IMR-90 (cell line): ENCODE measurements at regions not wholly inside any gene's neighbourhood (a gene's known extent, or its start where the extent isn't known, plus 50 kb on each side); places are given as distances from the start of the nearest gene placed in this dataset.

Source experiments
- ATAC-seq: fragments of 200-7000 bp; cut with Tn5 transposase; 2 replicates; pipeline ENCODE4 v1.9.1; 2020; ENCODE audit warnings: low read depth, mild to moderate bottlenecking, moderate library complexity
- BruUV-seq: library from RNA; stranded (reverse); fragments of 400-500 nt; replicated peaks from 2 replicates; lab custom pipeline; 2021; lab: Mats Ljungman, UMichigan
- CTCF ChIA-PET: fragments of 300-600 bp; formaldehyde crosslinking; extraction: SDS; loops from one replicate; lab custom pipeline; 2021; ENCODE audit warnings: antibody characterized with exemption; lab: Yijun Ruan, JAX
- POLR2A ChIA-PET: fragments of 300-600 bp; sonication (Branson Sonifier 250); formaldehyde crosslinking; loops from one replicate; lab custom pipeline; 2022; ENCODE audit warnings: antibody characterized with exemption; ENCODE audit not compliant: unreplicated experiment; lab: Charles Lee
- DNase-seq: peaks from one replicate; pipeline ENCODE4 v3.0.0; 2013
- H2AFZ ChIP-seq: replicated peaks from 2 replicates; pipeline ENCODE3; 2013; ENCODE audit warnings: low read length, mild to moderate bottlenecking; ENCODE audit not compliant: poor library complexity
- H2AK5ac ChIP-seq: 2 replicates; pipeline ENCODE4 v1.6.1; 2013; ENCODE audit warnings: low read depth, low read length, inconsistent platforms
- H2AK9ac ChIP-seq: replicated peaks from 2 replicates; pipeline ENCODE3; 2013; ENCODE audit warnings: mild to moderate bottlenecking, low read depth, low read length, moderate library complexity; ENCODE audit not compliant: poor library complexity
- H2BK120ac ChIP-seq: 2 replicates; pipeline ENCODE4 v1.6.1; 2013; ENCODE audit warnings: low read depth, low read length, inconsistent platforms
- H2BK15ac ChIP-seq: 3 replicates; pipeline ENCODE4 v1.6.1; 2013; ENCODE audit warnings: low read depth, low read length, inconsistent platforms
- H2BK20ac ChIP-seq: 2 replicates; pipeline ENCODE4 v1.6.1; 2013; ENCODE audit warnings: low read depth, mild to moderate bottlenecking, inconsistent platforms, low read length, moderate library complexity
- H2BK5ac ChIP-seq: 2 replicates; pipeline ENCODE4 v1.6.1; 2013; ENCODE audit warnings: mild to moderate bottlenecking, low read depth, low read length, inconsistent platforms; ENCODE audit not compliant: poor library complexity, severe bottlenecking
- H3K14ac ChIP-seq: replicated peaks from 2 replicates; pipeline ENCODE4 v1.6.1; 2013; ENCODE audit warnings: low read depth, low read length, inconsistent platforms
- H3K18ac ChIP-seq: 2 replicates; pipeline ENCODE4 v1.6.1; 2013; ENCODE audit warnings: low read depth, low read length, control low read depth
- H3K23ac ChIP-seq: 2 replicates; pipeline ENCODE4 v1.6.1; 2013; ENCODE audit warnings: low read depth, low read length, inconsistent platforms
- H3K27ac ChIP-seq: 2 replicates; pipeline ENCODE4 v1.5.1; 2013; ENCODE audit warnings: mild to moderate bottlenecking, control low read depth, low read length; ENCODE audit not compliant: insufficient read depth
- H3K27me3 ChIP-seq: 2 replicates; pipeline ENCODE4 v1.6.1; 2013; ENCODE audit warnings: low read length; ENCODE audit not compliant: control insufficient read depth, insufficient read depth
- H3K36me3 ChIP-seq: 2 replicates; pipeline ENCODE4 v1.6.1; 2013; ENCODE audit warnings: low read length, mixed read lengths; ENCODE audit not compliant: control insufficient read depth, insufficient read depth
- H3K4ac ChIP-seq: 2 replicates; pipeline ENCODE4 v1.6.1; 2013; ENCODE audit warnings: low read depth, low read length, inconsistent platforms
- H3K4me1 ChIP-seq: 2 replicates; pipeline ENCODE4 v1.6.1; 2013; ENCODE audit warnings: low read length, mixed read lengths; ENCODE audit not compliant: control insufficient read depth, insufficient read depth
- H3K4me2 ChIP-seq: 2 replicates; pipeline ENCODE4 v1.6.1; 2013; ENCODE audit warnings: low read depth, mild to moderate bottlenecking, control low read depth, low read length, moderate library complexity
- H3K4me3 ChIP-seq: 2 replicates; pipeline ENCODE4 v1.5.1; 2013; ENCODE audit warnings: low read depth, mild to moderate bottlenecking, control low read depth, low read length, moderate library complexity; ENCODE audit not compliant: insufficient read depth
- H3K56ac ChIP-seq: 2 replicates; pipeline ENCODE4 v1.6.1; 2013; ENCODE audit warnings: low read length, inconsistent platforms; ENCODE audit not compliant: insufficient read depth; ENCODE audit errors: extremely low read depth
- H3K79me1 ChIP-seq, 2 experiments: 2 replicates each; pipeline ENCODE4 v1.6.1; 2013; ENCODE audit warnings: low read length in 2 of 2, inconsistent platforms in 1 of 2, low read depth in 1 of 2
- H3K9ac ChIP-seq: 2 replicates; pipeline ENCODE4 v1.6.1; 2013; ENCODE audit warnings: low read depth, low read length, control low read depth
- H3K9me1 ChIP-seq: 2 replicates; pipeline ENCODE4 v1.6.1; 2013; ENCODE audit warnings: low read length, inconsistent platforms; ENCODE audit not compliant: insufficient read depth
- H3K9me3 ChIP-seq: 2 replicates; pipeline ENCODE4 v1.6.1; 2013; ENCODE audit warnings: low read length; ENCODE audit not compliant: control insufficient read depth, insufficient read depth
- H4K20me1 ChIP-seq: 2 replicates; pipeline ENCODE4 v1.6.1; 2013; ENCODE audit warnings: low read length, inconsistent platforms; ENCODE audit not compliant: insufficient read depth
- H4K5ac ChIP-seq: 2 replicates; pipeline ENCODE4 v1.6.1; 2013; ENCODE audit warnings: mild to moderate bottlenecking, low read depth, low read length, control low read depth
- H4K8ac ChIP-seq, 2 experiments: 2 replicates each; pipeline ENCODE4 v1.6.1; 2013; ENCODE audit warnings: low read depth in 2 of 2, low read length in 2 of 2, control low read depth in 1 of 2, inconsistent platforms in 1 of 2
- H4K91ac ChIP-seq: 2 replicates; pipeline ENCODE4 v1.6.1; 2013; ENCODE audit warnings: low read depth, low read length, inconsistent platforms; ENCODE audit not compliant: insufficient read depth
- BHLHE40 ChIP-seq: fragments of 150-350 bp; IDR thresholded peaks from 2 replicates; pipeline ENCODE4 v1.6.1; 2016; ENCODE audit warnings: mild to moderate bottlenecking, low read depth, low read length
- CEBPB ChIP-seq: IDR thresholded peaks from 2 replicates; pipeline ENCODE4 v1.6.1; 2012; ENCODE audit warnings: low read depth, low read length, improper control_type of control experiment
- CHD1 ChIP-seq: IDR thresholded peaks from 2 replicates; pipeline ENCODE4 v1.6.1; 2012; ENCODE audit warnings: low read depth, low read length, improper control_type of control experiment
- ELK1 ChIP-seq: fragments of 150-350 bp; IDR thresholded peaks from 2 replicates; pipeline ENCODE4 v1.6.1; 2016; ENCODE audit warnings: low read depth, mild to moderate bottlenecking, low read length, moderate library complexity, borderline replicate concordance
- FOS ChIP-seq: fragments of 150-350 bp; IDR thresholded peaks from 2 replicates; pipeline ENCODE4 v1.6.1; 2016; ENCODE audit warnings: low read depth, low read length
- MAFK ChIP-seq: IDR thresholded peaks from 2 replicates; pipeline ENCODE4 v1.6.1; 2012; ENCODE audit warnings: low read depth, low read length, improper control_type of control experiment
- MXI1 ChIP-seq: IDR thresholded peaks from 2 replicates; pipeline ENCODE4 v1.6.1; 2012; ENCODE audit warnings: low read depth, mild to moderate bottlenecking, low read length, moderate library complexity, borderline replicate concordance
- NFE2L2 ChIP-seq: fragments of 150-350 bp; IDR thresholded peaks from 2 replicates; pipeline ENCODE4 v1.6.1; 2016; ENCODE audit warnings: low read depth, mild to moderate bottlenecking, low read length
- POLR2A ChIP-seq: IDR thresholded peaks from 2 replicates; pipeline ENCODE4 v1.6.1; 2012; ENCODE audit warnings: mild to moderate bottlenecking, low read depth, low read length
- RCOR1 ChIP-seq: IDR thresholded peaks from 2 replicates; pipeline ENCODE4 v1.6.1; 2012; ENCODE audit warnings: mild to moderate bottlenecking, low read length, improper control_type of control experiment; ENCODE audit not compliant: insufficient replicate concordance
- RFX5 ChIP-seq: IDR thresholded peaks from 2 replicates; pipeline ENCODE4 v1.8.0; 2012; ENCODE audit warnings: low read depth, mild to moderate bottlenecking, low read length, moderate library complexity
- SMC3 ChIP-seq: fragments of 150-350 bp; IDR thresholded peaks from 2 replicates; pipeline ENCODE4 v1.6.1; 2016; ENCODE audit warnings: low read depth, mild to moderate bottlenecking, antibody characterized with exemption, low read length, moderate library complexity
- USF2 ChIP-seq: fragments of 150-350 bp; IDR thresholded peaks from 2 replicates; pipeline ENCODE4 v1.6.1; 2017; ENCODE audit warnings: mild to moderate bottlenecking, antibody characterized with exemption, low read length, low read depth
- WGBS, 2 experiments: methylation state at CpG; one replicate each; pipeline versions ENCODE4 v1.1.5 to v1.1.7; 2013; ENCODE audit warnings: missing lambda C conversion rate in 2 of 2; ENCODE audit not compliant: insufficient read length in 1 of 2; ENCODE audit errors: extremely low coverage in 2 of 2; 5-methylcytosine and 5-hydroxymethylcytosine counted together
- dilution Hi-C: fragments of 300-500 bp; cut with HindIII; formaldehyde crosslinking; loops from one replicate; pipeline ENCODE4 v1.14.3; 2018; ENCODE audit warnings: low sequenced_read_pairs; ENCODE audit not compliant: unreplicated experiment
- in situ Hi-C: fragments of 300-500 bp; cut with MboI; formaldehyde crosslinking; loops from 3 replicates; pipeline ENCODE4 v1.14.3; 2019; ENCODE audit warnings: low sequenced_read_pairs, inconsistent platforms, mixed read lengths
- intact Hi-C: fragments of 100-400 bp; cut with micrococcal nuclease; formaldehyde crosslinking; loops from 2 replicates; pipeline ENCODE4 v1.10.0; 2022

- Histone ChIP-seq H3K9me1 (no peaks in the 10 kb centered on the region), H3K4ac (no peak overlapping the region), H3K18ac (no peak overlapping the region), H3K9ac (no peak overlapping the region), H2BK15ac (no peak overlapping the region), H2AK5ac (no peak overlapping the region), H2BK20ac (no peak overlapping the region), H3K36me3 (no peaks in the 10 kb centered on the region), H4K20me1 (no peaks in the 10 kb centered on the region), H3K23ac (no peak overlapping the region), H4K91ac (no peak overlapping the region), H3K4me2 (no peak overlapping the region), H3K4me1 (peaks cover 1% of the 10 kb centered on the region; the same call in 1 of the 2 replicates), H3K9me3 (no peaks in the 10 kb centered on the region), H2BK120ac (no peak overlapping the region), H3K56ac (no peak overlapping the region), H3K27me3 (no peaks in the 10 kb centered on the region), H2AFZ (no peak overlapping the region), H4K5ac (peak overlapping the region; percentile 62; the same call in 1 of the 2 replicates), H2BK5ac (no peak overlapping the region), H4K8ac (no peak overlapping the region), H3K14ac (no peak overlapping the region), H2AK9ac (no peak overlapping the region), H3K27ac (no peak overlapping the region), H3K79me1 (no peaks in the 10 kb centered on the region), H3K4me3 (no peak overlapping the region)
- ATAC-seq (no peak), DNase-seq (no peak)
- ChIA-PET CTCF (no interaction called here), POLR2A (no interaction called here)
- intact Hi-C loops (no loop called here), in situ Hi-C loops (no loop called here), dilution Hi-C loops (no loop called here)
- BruUV-seq: no TSS peak
- WGBS, 2 experiments: no CpG with 5 or more reads among the region's 1 CpG
- TF ChIP-seq RFX5: no peak
- TF ChIP-seq CEBPB: no peak
- no peak for TF ChIP-seq USF2
- TF ChIP-seq MAFK: no peak
- no peak for TF ChIP-seq BHLHE40
- TF ChIP-seq POLR2A: no peak
- TF ChIP-seq CHD1: no peak
- TF ChIP-seq ELK1: no peak
- no peak for TF ChIP-seq SMC3
- no peak for TF ChIP-seq RCOR1
- TF ChIP-seq FOS: no peak
- no peak for TF ChIP-seq MXI1
- TF ChIP-seq NFE2L2: no peak
Observed at GRCh38 chr1:193419295-193419694, 232.9 kb upstream of the B3GALT2 start.
